H9 (cell line): ENCODE measurements at regions not wholly inside any gene's neighbourhood (a gene's known extent, or its start where the extent isn't known, plus 50 kb on each side); places are given as distances from the start of the nearest gene placed in this dataset.

ENCODE experiments used
- DNase-seq: peaks from one replicate; pipeline ENCODE4 v3.0.0-alpha.2; 2017
- H2AFZ ChIP-seq: one replicate; pipeline ENCODE4 v1.6.1; 2013; ENCODE audit warnings: mild to moderate bottlenecking, low read length, control low read depth, moderate library complexity
- H2AK5ac ChIP-seq: 2 replicates; pipeline ENCODE4 v1.6.1; 2013; ENCODE audit warnings: low read length, control low read depth, mixed read lengths; ENCODE audit not compliant: insufficient read length
- H2BK120ac ChIP-seq: one replicate; pipeline ENCODE4 v1.6.1; 2013; ENCODE audit warnings: low read depth, mild to moderate bottlenecking, low read length, control low read depth, inconsistent platforms; ENCODE audit not compliant: poor library complexity, severe bottlenecking
- H2BK12ac ChIP-seq: 2 replicates; pipeline ENCODE4 v1.6.1; 2013; ENCODE audit warnings: low read length, control low read depth, mixed read lengths, low read depth; ENCODE audit not compliant: insufficient read length
- H2BK15ac ChIP-seq: 2 replicates; pipeline ENCODE4 v1.6.1; 2013; ENCODE audit warnings: low read depth, low read length, control low read depth
- H2BK20ac ChIP-seq: one replicate; pipeline ENCODE4 v1.6.1; 2013; ENCODE audit warnings: low read depth, mild to moderate bottlenecking, low read length, control low read depth, inconsistent platforms; ENCODE audit not compliant: poor library complexity, severe bottlenecking
- H2BK5ac ChIP-seq: 2 replicates; pipeline ENCODE4 v1.6.1; 2013; ENCODE audit warnings: low read length, control low read depth, mixed read lengths; ENCODE audit not compliant: insufficient read length
- H3K14ac ChIP-seq: 2 replicates; pipeline ENCODE4 v1.6.1; 2013; ENCODE audit warnings: low read length, control low read depth; ENCODE audit not compliant: insufficient read depth
- H3K18ac ChIP-seq: 2 replicates; pipeline ENCODE4 v1.6.1; 2013; ENCODE audit warnings: low read depth, mild to moderate bottlenecking, mixed read lengths, low read length, control low read depth; ENCODE audit not compliant: insufficient read length
- H3K23ac ChIP-seq: 2 replicates; pipeline ENCODE4 v1.6.1; 2013; ENCODE audit warnings: low read length, control low read depth, mixed read lengths, low read depth; ENCODE audit not compliant: insufficient read length
- H3K23me2 ChIP-seq: 2 replicates; pipeline ENCODE4 v1.6.1; 2013; ENCODE audit warnings: low read depth, mild to moderate bottlenecking, mixed read lengths, low read length, control low read depth; ENCODE audit not compliant: insufficient read length, poor library complexity, severe bottlenecking
- H3K27ac ChIP-seq: 2 replicates; pipeline ENCODE4 v1.5.1; 2013; ENCODE audit warnings: low read length, control low read depth, mixed read lengths, low read depth; ENCODE audit not compliant: insufficient read length
- H3K27me3 ChIP-seq: 2 replicates; pipeline ENCODE4 v1.6.1; 2013; ENCODE audit warnings: low read length, control low read depth, inconsistent platforms; ENCODE audit not compliant: insufficient read depth
- H3K4ac ChIP-seq: 2 replicates; pipeline ENCODE4 v1.6.1; 2013; ENCODE audit warnings: low read depth, mild to moderate bottlenecking, control low read depth, inconsistent platforms, low read length, moderate library complexity
- H3K4me1 ChIP-seq: 2 replicates; pipeline ENCODE4 v1.6.1; 2013; ENCODE audit warnings: low read length, control low read depth, inconsistent platforms; ENCODE audit not compliant: insufficient read depth
- H3K4me2 ChIP-seq: 2 replicates; pipeline ENCODE4 v1.6.1; 2013; ENCODE audit warnings: low read length, control low read depth, mixed read lengths; ENCODE audit not compliant: insufficient read length, insufficient read depth
- H3K56ac ChIP-seq: 2 replicates; pipeline ENCODE4 v1.6.1; 2013; ENCODE audit warnings: low read depth, mild to moderate bottlenecking, mixed read lengths, low read length, control low read depth; ENCODE audit not compliant: insufficient read length
- H3K79me1 ChIP-seq: 2 replicates; pipeline ENCODE4 v1.6.1; 2013; ENCODE audit warnings: low read depth, mild to moderate bottlenecking, moderate library complexity, low read length, control low read depth, inconsistent platforms; ENCODE audit not compliant: insufficient read depth, poor library complexity, severe bottlenecking
- H3K79me2 ChIP-seq: 2 replicates; pipeline ENCODE4 v1.6.1; 2013; ENCODE audit warnings: low read length, control low read depth, inconsistent platforms; ENCODE audit not compliant: insufficient read depth
- H3K9ac ChIP-seq: 2 replicates; pipeline ENCODE4 v1.6.1; 2013; ENCODE audit warnings: low read length, control low read depth, mixed read lengths; ENCODE audit not compliant: insufficient read length; ENCODE audit errors: extremely low read depth
- H3K9me3 ChIP-seq: one replicate; pipeline ENCODE4 v1.6.1; 2013; ENCODE audit warnings: low read depth, low read length, inconsistent platforms; ENCODE audit not compliant: control insufficient read depth
- H3T11ph ChIP-seq: one replicate; pipeline ENCODE4 v1.6.1; 2013; ENCODE audit warnings: mild to moderate bottlenecking, low read length, control low read depth, inconsistent platforms
- H4K20me1 ChIP-seq: one replicate; pipeline ENCODE4 v1.6.1; 2013; ENCODE audit not compliant: control insufficient read depth, insufficient read length, insufficient read depth
- H4K5ac ChIP-seq: 2 replicates; pipeline ENCODE4 v1.6.1; 2013; ENCODE audit warnings: low read depth, mild to moderate bottlenecking, mixed read lengths, low read length, control low read depth; ENCODE audit not compliant: insufficient read length
- H4K8ac ChIP-seq: replicated peaks from 2 replicates; pipeline ENCODE4 v1.6.1; 2013; ENCODE audit warnings: low read length, control low read depth, mixed read lengths, low read depth; ENCODE audit not compliant: insufficient read length
- H4K91ac ChIP-seq: 2 replicates; pipeline ENCODE4 v1.6.1; 2013; ENCODE audit warnings: low read depth, mild to moderate bottlenecking, moderate library complexity, mixed read lengths, low read length, control low read depth; ENCODE audit not compliant: insufficient read length
- H3K27ac Mint-ChIP-seq, 3 experiments: 2 replicates in 2 of 3; 3 replicates in 1 of 3; pipeline ENCODE4 v1.8.0; 2020 to 2021; ENCODE audit warnings: mixed read lengths in 3 of 3, mild to moderate bottlenecking in 1 of 3, moderate library complexity in 1 of 3
- H3K27me3 Mint-ChIP-seq: 2 replicates; pipeline ENCODE4 v1.8.0; 2021; ENCODE audit warnings: low read depth, mild to moderate bottlenecking, moderate library complexity, mixed read lengths
- H3K36me3 Mint-ChIP-seq, 3 experiments: 2 replicates in 2 of 3; 3 replicates in 1 of 3; pipeline ENCODE4 v1.8.0; 2020 to 2021; ENCODE audit warnings: low read depth in 3 of 3, mixed read lengths in 3 of 3; ENCODE audit not compliant: insufficient read depth in 1 of 3
- H3K4me1 Mint-ChIP-seq, 2 experiments: 2 replicates each; pipeline ENCODE4 v1.8.0; 2020; ENCODE audit warnings: mixed read lengths in 2 of 2
- H3K4me3 Mint-ChIP-seq, 2 experiments: 2 replicates in 1 of 2; 3 replicates in 1 of 2; pipeline ENCODE4 v1.8.0; 2020 to 2021; ENCODE audit warnings: mild to moderate bottlenecking in 2 of 2, mixed read lengths in 2 of 2, moderate library complexity in 1 of 2
- H3K9me3 Mint-ChIP-seq, 2 experiments: 2 replicates in 1 of 2; 3 replicates in 1 of 2; pipeline ENCODE4 v1.8.0; 2020; ENCODE audit warnings: mild to moderate bottlenecking in 2 of 2, mixed read lengths in 2 of 2, moderate library complexity in 1 of 2
- TF ChIP-seq, protein P1 (sequence below): fragments of 200-600 bp; sonication (generic); conservative IDR thresholded peaks from 3 replicates; pipeline ENCODE4 v1.8.0; 2021; ENCODE audit warnings: antibody characterized with exemption, mild to moderate bottlenecking

DNA sequence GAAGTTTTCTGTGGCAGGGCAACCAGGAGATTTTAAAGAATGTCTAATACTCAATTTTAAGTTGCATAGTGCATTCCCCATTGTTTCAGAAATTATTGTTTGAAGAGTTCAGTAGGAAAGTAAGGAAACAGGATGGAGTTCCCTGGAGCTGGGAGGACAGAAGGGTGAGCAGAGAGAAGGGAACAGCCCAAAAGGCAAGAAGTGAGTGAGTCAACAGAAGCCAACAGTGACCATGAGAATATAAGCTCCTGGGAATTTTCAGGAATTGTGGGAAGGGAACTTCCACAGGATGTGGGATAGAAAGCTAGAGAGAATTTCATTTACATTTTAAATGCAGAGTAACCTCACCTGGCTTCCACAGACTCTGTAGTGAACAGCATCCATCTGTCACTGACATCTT is 268.1 kb upstream of the ATP5MC3 start:
- Mint-ChIP-seq H3K4me1 (peaks cover 3 to 6% of the 10 kb centered on the region in 2 experiments), H3K27me3 (no peaks in the 10 kb centered on the region), H3K9me3 (no peaks in the 10 kb centered on the region; a peak in 1 of 5 replicates), H3K4me3 (no peak overlapping the region), H3K27ac (no peak overlapping the region), H3K36me3 (no peaks in the 10 kb centered on the region)
- H2BK15ac ChIP-seq: no peak overlapping the region
- no peak overlapping the region for H4K91ac ChIP-seq
- H3K27me3 ChIP-seq: no peaks in the 10 kb centered on the region
- no peaks in the 10 kb centered on the region for H3K79me2 ChIP-seq
- H3K9me3 ChIP-seq: no peaks in the 10 kb centered on the region
- H3K27ac ChIP-seq: no peak overlapping the region
- no peaks in the 10 kb centered on the region for H3K23me2 ChIP-seq
- H3K79me1 ChIP-seq: no peaks in the 10 kb centered on the region
- H3T11ph ChIP-seq: no peak overlapping the region
- no peak overlapping the region for H4K5ac ChIP-seq
- H3K14ac ChIP-seq: no peak overlapping the region
- H2BK20ac ChIP-seq: no peak overlapping the region
- no peak overlapping the region for H2BK12ac ChIP-seq
- H4K8ac ChIP-seq: no peak overlapping the region
- no peak overlapping the region for H2BK5ac ChIP-seq
- no peak for DNase-seq
- H3K4me1 ChIP-seq: no peaks in the 10 kb centered on the region
- H3K4me2 ChIP-seq: no peak overlapping the region
- H3K18ac ChIP-seq: no peak overlapping the region
- H2AFZ ChIP-seq: no peak overlapping the region
- H3K23ac ChIP-seq: no peak overlapping the region
- no peak overlapping the region for H3K4ac ChIP-seq
- TF ChIP-seq, protein P1, sequence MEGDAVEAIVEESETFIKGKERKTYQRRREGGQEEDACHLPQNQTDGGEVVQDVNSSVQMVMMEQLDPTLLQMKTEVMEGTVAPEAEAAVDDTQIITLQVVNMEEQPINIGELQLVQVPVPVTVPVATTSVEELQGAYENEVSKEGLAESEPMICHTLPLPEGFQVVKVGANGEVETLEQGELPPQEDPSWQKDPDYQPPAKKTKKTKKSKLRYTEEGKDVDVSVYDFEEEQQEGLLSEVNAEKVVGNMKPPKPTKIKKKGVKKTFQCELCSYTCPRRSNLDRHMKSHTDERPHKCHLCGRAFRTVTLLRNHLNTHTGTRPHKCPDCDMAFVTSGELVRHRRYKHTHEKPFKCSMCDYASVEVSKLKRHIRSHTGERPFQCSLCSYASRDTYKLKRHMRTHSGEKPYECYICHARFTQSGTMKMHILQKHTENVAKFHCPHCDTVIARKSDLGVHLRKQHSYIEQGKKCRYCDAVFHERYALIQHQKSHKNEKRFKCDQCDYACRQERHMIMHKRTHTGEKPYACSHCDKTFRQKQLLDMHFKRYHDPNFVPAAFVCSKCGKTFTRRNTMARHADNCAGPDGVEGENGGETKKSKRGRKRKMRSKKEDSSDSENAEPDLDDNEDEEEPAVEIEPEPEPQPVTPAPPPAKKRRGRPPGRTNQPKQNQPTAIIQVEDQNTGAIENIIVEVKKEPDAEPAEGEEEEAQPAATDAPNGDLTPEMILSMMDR: no peak
- no peak overlapping the region for H3K56ac ChIP-seq
- H4K20me1 ChIP-seq: no peaks in the 10 kb centered on the region
- no peak overlapping the region for H2AK5ac ChIP-seq
- no peak overlapping the region for H3K9ac ChIP-seq
- H2BK120ac ChIP-seq: no peak overlapping the region
